GM23338 (cell line): ENCODE measurements at regions not wholly inside any gene's neighbourhood (a gene's known extent, or its start where the extent isn't known, plus 50 kb on each side); places are given as distances from the start of the nearest gene placed in this dataset.

ENCODE experiments used
- CREB1 ChIP-seq: fragments of 250-450 bp; sonication (Bioruptor Pico); IDR thresholded peaks from 2 replicates; pipeline ENCODE4 v1.5.0; 2020; ENCODE audit warnings: low read depth, mild to moderate bottlenecking, moderate library complexity
- EZH2 ChIP-seq: fragments of 200-600 bp; sonication (generic); IDR thresholded peaks from one replicate; pipeline ENCODE4 v1.8.0; 2017; ENCODE audit warnings: antibody characterized with exemption, mild to moderate bottlenecking, low read depth; ENCODE audit not compliant: unreplicated experiment
- EZH2phosphoT487 ChIP-seq: fragments of 200-600 bp; sonication (generic); IDR thresholded peaks from one replicate; pipeline ENCODE4 v1.8.1; 2018; ENCODE audit warnings: antibody characterized with exemption; ENCODE audit not compliant: unreplicated experiment
- JUNB ChIP-seq: IDR thresholded peaks from one replicate; pipeline ENCODE4 v1.6.1; 2016; ENCODE audit warnings: antibody characterized with exemption; ENCODE audit not compliant: unreplicated experiment
- NANOG ChIP-seq: IDR thresholded peaks from 2 replicates; pipeline ENCODE4 v1.6.1; 2016; ENCODE audit warnings: antibody characterized with exemption, borderline replicate concordance
- POLR2AphosphoS5 ChIP-seq: IDR thresholded peaks from 2 replicates; pipeline ENCODE4 v1.6.1; 2016; ENCODE audit warnings: antibody characterized with exemption, low read depth
- STAT1 ChIP-seq: IDR thresholded peaks from one replicate; pipeline ENCODE4 v1.6.1; 2016; ENCODE audit warnings: antibody characterized with exemption; ENCODE audit not compliant: unreplicated experiment
- ZNF114 ChIP-seq: fragments of 250-450 bp; sonication (Bioruptor Pico); IDR thresholded peaks from 2 replicates; pipeline ENCODE4 v1.5.0; 2020; ENCODE audit warnings: mild to moderate bottlenecking, moderate library complexity
- ZNF331 ChIP-seq: fragments of 250-450 bp; sonication (Bioruptor Pico); IDR thresholded peaks from 2 replicates; pipeline ENCODE4 v1.5.0; 2020; ENCODE audit warnings: low read depth, mild to moderate bottlenecking, moderate library complexity
- TF ChIP-seq, protein P1 (sequence below), 2 experiments: fragments of 200-600 bp in 1 of 2; sonication (generic) in 1 of 2; conservative IDR thresholded peaks; 2 replicates each; pipeline versions ENCODE4 v1.5.1 to v1.6.1; 2016 to 2017; ENCODE audit warnings: antibody characterized with exemption in 2 of 2, low read depth in 2 of 2, mild to moderate bottlenecking in 2 of 2, moderate library complexity in 1 of 2
- TF ChIP-seq, protein P2 (sequence below): IDR thresholded peaks from one replicate; pipeline ENCODE4 v1.6.1; 2018; ENCODE audit warnings: antibody characterized with exemption; ENCODE audit not compliant: unreplicated experiment
- TF ChIP-seq, protein P3 (sequence below): IDR thresholded peaks from 2 replicates; pipeline ENCODE4 v1.6.1; 2016; ENCODE audit warnings: antibody characterized with exemption
- TF ChIP-seq, protein P4 (sequence below): fragments of 250-450 bp; sonication (Bioruptor Pico); IDR thresholded peaks from 2 replicates; pipeline ENCODE4 v1.5.0; 2020; ENCODE audit warnings: mild to moderate bottlenecking, moderate library complexity

DNA sequence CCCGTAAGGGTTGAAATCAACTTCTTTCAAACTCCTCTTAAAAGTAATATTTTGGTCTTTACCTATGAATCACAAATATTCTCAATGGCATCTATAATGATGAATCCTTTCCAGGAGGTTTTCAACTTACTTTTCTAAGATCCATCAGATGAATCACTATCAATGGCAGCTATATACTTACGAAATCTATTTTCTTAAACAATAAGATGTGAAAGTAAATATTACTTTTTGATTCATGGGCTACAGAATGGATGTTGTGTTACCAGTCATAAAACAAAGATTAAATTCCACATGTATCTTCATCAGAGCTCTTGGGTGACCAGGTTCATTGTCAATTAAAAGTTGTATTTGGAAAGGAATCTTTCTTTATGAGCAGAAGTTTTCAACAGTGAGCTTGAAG is 1877.7 kb upstream of the ACO1 start:
- TF ChIP-seq, protein P1, sequence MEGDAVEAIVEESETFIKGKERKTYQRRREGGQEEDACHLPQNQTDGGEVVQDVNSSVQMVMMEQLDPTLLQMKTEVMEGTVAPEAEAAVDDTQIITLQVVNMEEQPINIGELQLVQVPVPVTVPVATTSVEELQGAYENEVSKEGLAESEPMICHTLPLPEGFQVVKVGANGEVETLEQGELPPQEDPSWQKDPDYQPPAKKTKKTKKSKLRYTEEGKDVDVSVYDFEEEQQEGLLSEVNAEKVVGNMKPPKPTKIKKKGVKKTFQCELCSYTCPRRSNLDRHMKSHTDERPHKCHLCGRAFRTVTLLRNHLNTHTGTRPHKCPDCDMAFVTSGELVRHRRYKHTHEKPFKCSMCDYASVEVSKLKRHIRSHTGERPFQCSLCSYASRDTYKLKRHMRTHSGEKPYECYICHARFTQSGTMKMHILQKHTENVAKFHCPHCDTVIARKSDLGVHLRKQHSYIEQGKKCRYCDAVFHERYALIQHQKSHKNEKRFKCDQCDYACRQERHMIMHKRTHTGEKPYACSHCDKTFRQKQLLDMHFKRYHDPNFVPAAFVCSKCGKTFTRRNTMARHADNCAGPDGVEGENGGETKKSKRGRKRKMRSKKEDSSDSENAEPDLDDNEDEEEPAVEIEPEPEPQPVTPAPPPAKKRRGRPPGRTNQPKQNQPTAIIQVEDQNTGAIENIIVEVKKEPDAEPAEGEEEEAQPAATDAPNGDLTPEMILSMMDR (conservative IDR thresholded peaks at IDR 0.05; ENCODE audit: low read depth in 2 of 2) = no peak
- TF ChIP-seq POLR2AphosphoS5 (no peak), JUNB (no peak), EZH2 (no peak), STAT1 (no peak), EZH2phosphoT487 (no peak), CREB1 (CRISPR knock-in tag) (no peak), ZNF331 (no peak), ZNF114 (CRISPR knock-in tag) (no peak), NANOG (no peak)
- TF ChIP-seq, protein P2, sequence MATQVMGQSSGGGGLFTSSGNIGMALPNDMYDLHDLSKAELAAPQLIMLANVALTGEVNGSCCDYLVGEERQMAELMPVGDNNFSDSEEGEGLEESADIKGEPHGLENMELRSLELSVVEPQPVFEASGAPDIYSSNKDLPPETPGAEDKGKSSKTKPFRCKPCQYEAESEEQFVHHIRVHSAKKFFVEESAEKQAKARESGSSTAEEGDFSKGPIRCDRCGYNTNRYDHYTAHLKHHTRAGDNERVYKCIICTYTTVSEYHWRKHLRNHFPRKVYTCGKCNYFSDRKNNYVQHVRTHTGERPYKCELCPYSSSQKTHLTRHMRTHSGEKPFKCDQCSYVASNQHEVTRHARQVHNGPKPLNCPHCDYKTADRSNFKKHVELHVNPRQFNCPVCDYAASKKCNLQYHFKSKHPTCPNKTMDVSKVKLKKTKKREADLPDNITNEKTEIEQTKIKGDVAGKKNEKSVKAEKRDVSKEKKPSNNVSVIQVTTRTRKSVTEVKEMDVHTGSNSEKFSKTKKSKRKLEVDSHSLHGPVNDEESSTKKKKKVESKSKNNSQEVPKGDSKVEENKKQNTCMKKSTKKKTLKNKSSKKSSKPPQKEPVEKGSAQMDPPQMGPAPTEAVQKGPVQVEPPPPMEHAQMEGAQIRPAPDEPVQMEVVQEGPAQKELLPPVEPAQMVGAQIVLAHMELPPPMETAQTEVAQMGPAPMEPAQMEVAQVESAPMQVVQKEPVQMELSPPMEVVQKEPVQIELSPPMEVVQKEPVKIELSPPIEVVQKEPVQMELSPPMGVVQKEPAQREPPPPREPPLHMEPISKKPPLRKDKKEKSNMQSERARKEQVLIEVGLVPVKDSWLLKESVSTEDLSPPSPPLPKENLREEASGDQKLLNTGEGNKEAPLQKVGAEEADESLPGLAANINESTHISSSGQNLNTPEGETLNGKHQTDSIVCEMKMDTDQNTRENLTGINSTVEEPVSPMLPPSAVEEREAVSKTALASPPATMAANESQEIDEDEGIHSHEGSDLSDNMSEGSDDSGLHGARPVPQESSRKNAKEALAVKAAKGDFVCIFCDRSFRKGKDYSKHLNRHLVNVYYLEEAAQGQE = no peak
- TF ChIP-seq, protein P3, sequence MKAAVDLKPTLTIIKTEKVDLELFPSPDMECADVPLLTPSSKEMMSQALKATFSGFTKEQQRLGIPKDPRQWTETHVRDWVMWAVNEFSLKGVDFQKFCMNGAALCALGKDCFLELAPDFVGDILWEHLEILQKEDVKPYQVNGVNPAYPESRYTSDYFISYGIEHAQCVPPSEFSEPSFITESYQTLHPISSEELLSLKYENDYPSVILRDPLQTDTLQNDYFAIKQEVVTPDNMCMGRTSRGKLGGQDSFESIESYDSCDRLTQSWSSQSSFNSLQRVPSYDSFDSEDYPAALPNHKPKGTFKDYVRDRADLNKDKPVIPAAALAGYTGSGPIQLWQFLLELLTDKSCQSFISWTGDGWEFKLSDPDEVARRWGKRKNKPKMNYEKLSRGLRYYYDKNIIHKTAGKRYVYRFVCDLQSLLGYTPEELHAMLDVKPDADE = no peak
- TF ChIP-seq, protein P4, sequence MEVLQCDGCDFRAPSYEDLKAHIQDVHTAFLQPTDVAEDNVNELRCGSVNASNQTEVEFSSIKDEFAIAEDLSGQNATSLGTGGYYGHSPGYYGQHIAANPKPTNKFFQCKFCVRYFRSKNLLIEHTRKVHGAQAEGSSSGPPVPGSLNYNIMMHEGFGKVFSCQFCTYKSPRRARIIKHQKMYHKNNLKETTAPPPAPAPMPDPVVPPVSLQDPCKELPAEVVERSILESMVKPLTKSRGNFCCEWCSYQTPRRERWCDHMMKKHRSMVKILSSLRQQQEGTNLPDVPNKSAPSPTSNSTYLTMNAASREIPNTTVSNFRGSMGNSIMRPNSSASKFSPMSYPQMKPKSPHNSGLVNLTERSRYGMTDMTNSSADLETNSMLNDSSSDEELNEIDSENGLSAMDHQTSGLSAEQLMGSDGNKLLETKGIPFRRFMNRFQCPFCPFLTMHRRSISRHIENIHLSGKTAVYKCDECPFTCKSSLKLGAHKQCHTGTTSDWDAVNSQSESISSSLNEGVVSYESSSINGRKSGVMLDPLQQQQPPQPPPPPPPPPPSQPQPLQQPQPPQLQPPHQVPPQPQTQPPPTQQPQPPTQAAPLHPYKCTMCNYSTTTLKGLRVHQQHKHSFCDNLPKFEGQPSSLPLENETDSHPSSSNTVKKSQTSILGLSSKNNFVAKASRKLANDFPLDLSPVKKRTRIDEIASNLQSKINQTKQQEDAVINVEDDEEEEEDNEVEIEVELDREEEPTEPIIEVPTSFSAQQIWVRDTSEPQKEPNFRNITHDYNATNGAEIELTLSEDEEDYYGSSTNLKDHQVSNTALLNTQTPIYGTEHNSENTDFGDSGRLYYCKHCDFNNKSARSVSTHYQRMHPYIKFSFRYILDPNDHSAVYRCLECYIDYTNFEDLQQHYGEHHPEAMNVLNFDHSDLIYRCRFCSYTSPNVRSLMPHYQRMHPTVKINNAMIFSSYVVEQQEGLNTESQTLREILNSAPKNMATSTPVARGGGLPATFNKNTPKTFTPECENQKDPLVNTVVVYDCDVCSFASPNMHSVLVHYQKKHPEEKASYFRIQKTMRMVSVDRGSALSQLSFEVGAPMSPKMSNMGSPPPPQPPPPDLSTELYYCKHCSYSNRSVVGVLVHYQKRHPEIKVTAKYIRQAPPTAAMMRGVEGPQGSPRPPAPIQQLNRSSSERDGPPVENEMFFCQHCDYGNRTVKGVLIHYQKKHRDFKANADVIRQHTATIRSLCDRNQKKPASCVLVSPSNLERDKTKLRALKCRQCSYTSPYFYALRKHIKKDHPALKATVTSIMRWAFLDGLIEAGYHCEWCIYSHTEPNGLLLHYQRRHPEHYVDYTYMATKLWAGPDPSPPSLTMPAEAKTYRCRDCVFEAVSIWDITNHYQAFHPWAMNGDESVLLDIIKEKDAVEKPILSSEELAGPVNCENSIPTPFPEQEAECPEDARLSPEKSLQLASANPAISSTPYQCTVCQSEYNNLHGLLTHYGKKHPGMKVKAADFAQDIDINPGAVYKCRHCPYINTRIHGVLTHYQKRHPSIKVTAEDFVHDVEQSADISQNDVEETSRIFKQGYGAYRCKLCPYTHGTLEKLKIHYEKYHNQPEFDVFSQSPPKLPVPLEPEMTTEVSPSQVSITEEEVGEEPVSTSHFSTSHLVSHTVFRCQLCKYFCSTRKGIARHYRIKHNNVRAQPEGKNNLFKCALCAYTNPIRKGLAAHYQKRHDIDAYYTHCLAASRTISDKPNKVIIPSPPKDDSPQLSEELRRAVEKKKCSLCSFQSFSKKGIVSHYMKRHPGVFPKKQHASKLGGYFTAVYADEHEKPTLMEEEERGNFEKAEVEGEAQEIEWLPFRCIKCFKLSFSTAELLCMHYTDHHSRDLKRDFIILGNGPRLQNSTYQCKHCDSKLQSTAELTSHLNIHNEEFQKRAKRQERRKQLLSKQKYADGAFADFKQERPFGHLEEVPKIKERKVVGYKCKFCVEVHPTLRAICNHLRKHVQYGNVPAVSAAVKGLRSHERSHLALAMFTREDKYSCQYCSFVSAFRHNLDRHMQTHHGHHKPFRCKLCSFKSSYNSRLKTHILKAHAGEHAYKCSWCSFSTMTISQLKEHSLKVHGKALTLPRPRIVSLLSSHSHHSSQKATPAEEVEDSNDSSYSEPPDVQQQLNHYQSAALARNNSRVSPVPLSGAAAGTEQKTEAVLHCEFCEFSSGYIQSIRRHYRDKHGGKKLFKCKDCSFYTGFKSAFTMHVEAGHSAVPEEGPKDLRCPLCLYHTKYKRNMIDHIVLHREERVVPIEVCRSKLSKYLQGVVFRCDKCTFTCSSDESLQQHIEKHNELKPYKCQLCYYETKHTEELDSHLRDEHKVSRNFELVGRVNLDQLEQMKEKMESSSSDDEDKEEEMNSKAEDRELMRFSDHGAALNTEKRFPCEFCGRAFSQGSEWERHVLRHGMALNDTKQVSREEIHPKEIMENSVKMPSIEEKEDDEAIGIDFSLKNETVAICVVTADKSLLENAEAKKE (CRISPR knock-in tag) = no peak
